NCI-H446 treated with DMSO at 0.1 percent for 48 hours (cell line): ENCODE measurements at regions not wholly inside any gene's neighbourhood (a gene's known extent, or its start where the extent isn't known, plus 50 kb on each side); places are given as distances from the start of the nearest gene placed in this dataset.
A peak's percentile ranks its signal among the peaks of the same experiment; 100 is the strongest.
"Not testable (repeated sequence)": the region's sequence is repeated elsewhere in the genome, so short reads cannot be mapped to it uniquely, and the experiment has no call there.

Experiments
- DNase-seq: peaks from one replicate; lab custom pipeline; 2025; lab: John Stamatoyannopoulos, UW

DNA sequence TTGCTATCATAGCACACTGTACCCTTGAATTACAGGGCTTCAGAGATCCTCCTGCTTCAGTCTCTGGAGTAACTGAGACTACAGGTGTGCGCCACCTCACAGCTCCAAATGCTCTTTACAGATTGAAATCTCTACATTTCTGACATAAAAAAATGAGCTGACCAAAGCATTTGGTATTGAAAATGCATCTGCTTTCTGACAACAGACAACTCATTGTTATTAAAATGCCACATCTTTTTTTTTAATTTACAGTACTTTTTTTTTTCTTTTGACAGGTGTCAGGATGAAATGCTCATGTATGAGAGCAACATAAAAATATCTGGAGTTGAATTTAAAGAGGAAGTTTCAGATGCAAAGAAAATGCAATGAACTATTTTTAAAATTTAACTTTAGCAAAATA lies 764.5 kb downstream of the TRAM1L1 start:
- no peak for DNase-seq

DNA sequence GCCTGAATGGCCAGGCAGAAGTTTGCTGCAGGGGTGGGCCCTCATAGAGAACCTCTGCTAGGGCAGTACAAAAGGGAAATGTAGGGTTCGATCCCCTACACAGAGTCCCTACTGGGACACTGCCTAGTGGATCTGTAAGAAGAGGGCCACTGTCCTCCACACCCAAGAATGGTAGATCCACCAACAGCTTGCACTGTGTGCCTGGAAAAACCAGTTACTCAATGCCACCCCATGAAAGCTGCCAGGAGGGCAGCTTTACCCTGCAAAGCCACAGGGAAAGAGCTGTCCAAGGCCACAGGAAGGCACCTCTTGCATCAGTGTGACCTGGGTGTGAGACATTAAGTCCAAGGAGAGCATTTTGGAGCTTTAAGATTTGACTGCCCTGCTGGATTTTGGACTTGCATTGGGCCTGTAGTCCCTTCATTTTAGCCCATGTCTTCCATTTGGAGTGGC lies 781.6 kb downstream of the TRAM1L1 start:
- DNase-seq, result no peak

DNA sequence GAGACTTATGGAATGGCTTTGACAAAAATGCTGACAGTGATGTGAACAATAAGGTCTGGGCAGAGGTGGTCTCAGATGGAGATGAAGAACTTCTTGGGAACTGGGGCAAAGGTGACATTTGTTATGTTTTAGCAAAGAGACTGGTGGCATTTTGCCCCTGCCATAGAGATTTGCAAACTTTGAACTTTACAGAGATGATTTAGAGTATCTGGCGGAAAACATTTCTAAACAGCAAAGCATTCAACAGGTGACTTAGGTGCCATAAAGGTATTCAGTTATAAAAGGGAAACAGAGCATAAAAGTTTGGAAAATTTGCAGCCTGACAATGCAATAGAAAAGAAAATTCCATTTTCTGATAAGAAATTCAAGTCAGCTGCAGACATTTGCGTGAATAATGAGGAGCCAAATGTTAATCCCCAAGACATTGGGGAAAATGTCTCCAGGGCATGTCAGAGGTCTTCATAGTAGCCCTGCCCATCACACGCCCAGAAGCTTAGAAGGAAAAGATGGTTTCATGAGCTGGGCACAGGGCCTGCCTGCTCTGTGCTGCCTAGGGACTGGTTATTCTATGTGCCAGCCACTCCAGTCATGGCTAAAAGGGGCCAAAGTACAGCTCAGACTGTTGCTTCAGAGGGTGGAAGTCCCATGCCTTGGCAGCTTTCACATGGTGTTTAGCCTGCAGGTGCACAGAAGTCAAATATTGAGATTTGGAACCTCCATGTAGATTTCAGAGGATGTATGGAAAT lies 782.2 kb downstream of the TRAM1L1 start:
- DNase-seq, result no peak

DNA sequence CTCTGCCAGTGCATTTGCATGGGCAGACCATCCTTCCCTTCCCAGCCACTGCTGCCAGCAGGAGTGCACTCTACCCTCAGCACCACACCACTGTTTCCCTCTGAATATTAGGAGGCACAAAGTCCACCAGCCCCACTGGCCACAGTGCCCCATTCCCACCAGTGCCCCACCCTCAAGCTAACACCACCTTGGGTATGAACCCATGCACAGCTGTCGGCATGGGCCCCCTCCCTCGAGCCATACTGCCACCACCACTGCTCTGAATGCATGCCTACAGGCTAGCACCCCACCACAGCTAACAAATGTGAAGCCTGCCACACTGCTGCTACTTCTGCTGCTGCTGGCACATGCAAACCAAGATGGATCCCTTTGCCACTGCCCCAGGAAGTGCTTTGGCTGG lies 810.4 kb downstream of the TRAM1L1 start:
- no peak for DNase-seq

GRCh38 chr4:116272336-116272735 lies 813.0 kb downstream of the TRAM1L1 start:
- no peak for DNase-seq

DNA sequence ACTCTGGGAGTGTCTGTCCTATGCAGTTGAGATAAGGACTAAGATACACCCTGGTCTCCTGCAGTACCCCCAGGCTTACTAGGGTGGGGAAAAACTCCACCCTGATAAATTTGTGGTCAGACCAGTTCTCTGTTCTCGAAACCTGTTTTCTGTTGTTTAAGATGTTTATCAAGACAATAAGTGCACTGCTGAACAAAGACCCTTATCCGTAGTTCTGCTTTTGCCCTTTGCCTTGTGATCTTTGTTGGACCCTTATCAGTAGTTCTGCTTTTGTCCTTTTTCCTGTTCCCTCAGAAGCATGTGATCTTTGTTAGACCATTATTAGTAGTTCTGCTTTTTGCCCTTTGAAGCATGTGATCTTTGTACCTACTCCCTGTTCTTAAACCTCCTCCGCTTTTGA lies 824.4 kb downstream of the TRAM1L1 start:
- DNase-seq, result not testable (repeated sequence)

- DNase-seq, result no peak
Measured at GRCh38 chr4:116244771-116245170, 840.6 kb downstream of the TRAM1L1 start.

- DNase-seq, result no peak
Measured at GRCh38 chr4:116243431-116243830, 841.9 kb downstream of the TRAM1L1 start.

DNA sequence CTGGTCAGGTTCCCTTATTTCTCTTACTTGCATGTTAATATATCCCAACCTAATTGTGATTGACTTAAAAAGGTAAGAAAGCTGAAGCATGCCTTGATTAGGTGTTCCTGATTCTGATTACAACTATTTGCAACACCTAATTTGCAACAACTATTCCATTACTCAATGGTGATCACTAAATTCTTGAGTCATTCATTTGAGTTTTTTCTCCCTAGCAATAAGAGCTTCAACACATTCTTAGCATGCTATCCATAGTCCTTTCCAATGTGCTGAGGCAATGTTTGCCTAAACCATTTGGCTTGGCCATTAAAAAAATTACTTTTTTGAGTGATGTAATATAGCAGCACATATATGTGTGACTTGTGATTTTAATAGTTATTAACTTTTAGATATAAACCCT lies 851.4 kb downstream of the TRAM1L1 start:
- DNase-seq, result no peak

GRCh38 chr4:116231999-116232398 lies 853.4 kb downstream of the TRAM1L1 start:
- peak; percentile 98 for DNase-seq

- DNase-seq, result no peak
Measured at GRCh38 chr4:116229420-116229819, 856.0 kb downstream of the TRAM1L1 start.

DNA sequence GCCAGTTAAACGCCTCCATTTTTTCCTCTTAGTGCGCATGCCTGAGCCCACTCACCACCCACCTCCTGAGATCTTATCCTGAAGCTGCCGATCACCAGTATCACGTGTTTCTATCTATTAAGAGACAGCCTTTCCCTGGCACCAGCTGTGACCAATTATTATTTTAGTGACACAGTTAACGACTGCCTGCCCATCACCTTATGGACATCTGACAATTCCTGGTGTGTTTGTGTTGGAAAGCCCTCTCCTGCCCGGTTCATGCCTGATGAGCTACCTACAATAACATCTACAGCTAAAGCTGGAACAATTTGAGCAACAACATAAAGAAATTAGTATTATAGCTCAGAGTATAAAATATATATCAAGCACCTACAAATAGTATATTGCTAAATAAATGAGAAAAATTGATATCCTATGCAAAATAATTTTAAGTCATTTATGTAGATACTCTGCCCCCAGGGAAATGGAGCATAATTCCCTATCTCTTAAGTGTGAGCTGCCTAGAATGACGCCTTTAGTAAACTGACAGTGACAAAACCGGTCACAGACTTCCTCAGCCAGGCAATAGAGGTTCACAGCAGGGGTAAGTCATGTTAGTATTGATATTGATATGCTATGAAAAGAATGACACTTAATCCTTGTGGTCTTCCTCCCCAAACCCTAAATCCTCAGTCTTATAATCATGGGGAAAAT lies 862.2 kb downstream of the TRAM1L1 start:
- peak; percentile 83 for DNase-seq

GRCh38 chr4:116217781-116218180 lies 867.6 kb downstream of the TRAM1L1 start:
- no peak for DNase-seq

DNA sequence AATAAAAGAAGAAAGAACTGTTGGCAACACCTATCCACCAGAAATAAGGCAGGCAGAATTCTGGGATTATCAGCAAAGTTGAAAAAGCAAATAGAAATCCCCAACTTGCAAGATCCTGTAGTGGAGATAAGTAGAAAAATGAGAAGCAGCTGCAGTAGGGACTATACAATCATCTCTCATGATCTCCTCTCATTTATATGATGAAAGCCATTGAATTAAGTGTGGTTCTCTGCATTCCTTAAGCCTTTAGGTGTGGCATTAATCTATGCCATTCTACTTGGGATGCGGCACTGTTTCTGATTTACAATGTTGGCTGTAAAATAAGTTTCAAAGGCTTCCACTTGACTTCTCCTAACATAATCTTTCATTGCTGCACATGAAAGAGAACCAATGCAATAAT lies 869.8 kb downstream of the TRAM1L1 start:
- peak; percentile 96 for DNase-seq

GRCh38 chr4:116202524-116202923 lies 882.9 kb downstream of the TRAM1L1 start:
- no peak for DNase-seq

GRCh38 chr4:116197317-116197809 lies 888.0 kb downstream of the TRAM1L1 start:
- DNase-seq, result no peak

GRCh38 chr4:116183241-116183640 lies 902.1 kb downstream of the TRAM1L1 start:
- DNase-seq, result no peak

- DNase-seq, result no peak
Measured at GRCh38 chr4:116180157-116180601, 905.2 kb downstream of the TRAM1L1 start.

- DNase-seq, result not testable (repeated sequence)
Measured at GRCh38 chr4:116151371-116151770, 934.0 kb downstream of the TRAM1L1 start.

- DNase-seq, result no peak
Measured at GRCh38 chr4:116150152-116150551, 935.2 kb downstream of the TRAM1L1 start.

DNA sequence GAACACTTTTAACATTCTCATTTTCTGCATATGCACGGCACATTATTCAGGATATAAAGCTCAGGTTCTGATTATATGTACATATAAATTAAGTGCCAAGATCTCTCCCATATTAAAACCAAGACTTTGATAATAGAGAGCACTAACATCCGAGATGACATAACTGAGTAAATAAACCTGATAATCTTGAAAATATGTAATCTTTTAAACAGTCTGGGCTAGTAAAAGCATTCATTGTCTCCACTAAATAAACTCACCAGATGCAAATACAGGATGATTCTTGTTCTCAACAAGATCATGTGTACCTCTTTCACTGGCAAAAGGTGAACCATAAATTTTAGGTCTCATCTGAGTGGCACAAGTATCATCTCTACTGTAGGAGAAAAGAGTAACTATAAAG lies 942.2 kb downstream of the TRAM1L1 start:
- no peak for DNase-seq

DNA sequence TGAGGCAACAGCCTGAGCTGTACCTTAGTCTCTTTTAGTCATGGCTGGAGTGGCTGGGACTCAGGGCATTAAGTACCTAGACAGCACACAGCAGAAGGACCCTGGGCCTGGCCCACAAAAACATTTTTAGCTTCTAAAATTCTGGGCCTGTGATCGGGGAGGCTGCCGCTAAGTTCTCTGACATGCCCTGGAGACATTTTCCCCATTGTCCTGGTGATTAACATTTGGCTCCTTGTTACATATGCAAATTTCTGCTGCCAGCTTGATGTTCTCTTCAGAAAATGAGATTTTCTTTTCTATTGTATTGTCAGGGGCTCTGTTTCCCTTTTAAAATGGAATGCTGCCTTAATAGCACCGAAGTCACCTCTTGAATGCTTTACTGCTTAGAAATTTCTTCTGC lies 952.4 kb downstream of the TRAM1L1 start:
- DNase-seq, result no peak

DNA sequence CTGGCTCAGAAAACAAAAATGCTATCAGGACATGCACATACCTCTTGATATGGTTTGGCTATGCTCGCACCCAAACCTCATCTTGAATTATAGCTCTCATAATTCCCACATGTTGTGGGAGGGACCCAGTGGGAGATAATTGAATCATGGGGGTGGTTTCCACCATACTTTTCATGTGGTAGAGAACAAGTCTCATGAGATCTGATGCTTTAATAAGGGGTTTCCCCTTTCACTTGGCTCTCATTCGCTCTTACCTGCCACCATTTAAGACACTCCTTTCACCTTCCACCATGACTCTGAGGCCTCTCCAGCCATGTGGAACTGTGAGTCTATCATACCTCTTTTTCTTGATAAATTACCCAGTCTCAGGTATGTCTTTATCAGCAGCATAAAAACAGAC lies 958.6 kb downstream of the TRAM1L1 start:
- no peak for DNase-seq
